GM23338 (cell line): ENCODE measurements at regions not wholly inside any gene's neighbourhood (a gene's known extent, or its start where the extent isn't known, plus 50 kb on each side); places are given as distances from the start of the nearest gene placed in this dataset.

ENCODE experiments used
- ATAC-seq: fragments of 200-7000 bp; cut with Tn5 transposase; 3 replicates; pipeline ENCODE4 v1.9.1; 2020
- DNase-seq: peaks from one replicate; pipeline ENCODE4 v3.0.0-alpha.2; 2015; ENCODE audit warnings: low spot score
- H2AFZ ChIP-seq: fragments of 200-600 bp; sonication (generic); 2 replicates; pipeline ENCODE4 v1.8.0; 2016; ENCODE audit warnings: antibody characterized with exemption, mild to moderate bottlenecking, moderate library complexity
- H3F3A ChIP-seq: fragments of 200-600 bp; sonication (generic); replicated peaks from 2 replicates; pipeline ENCODE4 v1.8.0; 2017; ENCODE audit warnings: antibody characterized with exemption, mixed run types, low read depth
- H3K27ac ChIP-seq: fragments of 200-600 bp; sonication (generic); 2 replicates; pipeline ENCODE4 v1.6.1; 2016; ENCODE audit warnings: low read depth
- H3K27me3 ChIP-seq: fragments of 200-600 bp; sonication (generic); 2 replicates; pipeline ENCODE4 v1.8.0; 2016; ENCODE audit warnings: mild to moderate bottlenecking, mixed run types, moderate library complexity; ENCODE audit not compliant: insufficient read depth
- H3K36me3 ChIP-seq: fragments of 200-600 bp; sonication (generic); 2 replicates; pipeline ENCODE4 v1.8.0; 2016; ENCODE audit warnings: mild to moderate bottlenecking; ENCODE audit not compliant: insufficient read depth
- H3K4me1 ChIP-seq: fragments of 200-600 bp; sonication (generic); 2 replicates; pipeline ENCODE4 v1.8.0; 2016; ENCODE audit warnings: mild to moderate bottlenecking, moderate library complexity; ENCODE audit not compliant: insufficient read depth
- H3K4me2 ChIP-seq: fragments of 200-600 bp; sonication (generic); 2 replicates; pipeline ENCODE4 v1.7.1; 2017; ENCODE audit warnings: mixed run types
- H3K4me3 ChIP-seq: fragments of 200-600 bp; sonication (generic); 2 replicates; pipeline ENCODE4 v1.6.1; 2016; ENCODE audit warnings: mixed run types
- H3K79me2 ChIP-seq: fragments of 200-600 bp; sonication (generic); replicated peaks from 2 replicates; pipeline ENCODE4 v1.8.0; 2017; ENCODE audit warnings: mild to moderate bottlenecking; ENCODE audit not compliant: insufficient read depth
- H3K9me2 ChIP-seq: fragments of 200-600 bp; sonication (generic); 2 replicates; pipeline ENCODE4 v1.8.0; 2017; ENCODE audit not compliant: insufficient read depth
- H4K20me1 ChIP-seq: fragments of 200-600 bp; sonication (generic); replicated peaks from 2 replicates; pipeline ENCODE4 v1.8.0; 2017; ENCODE audit warnings: mild to moderate bottlenecking; ENCODE audit not compliant: insufficient read depth
- H3K27ac Mint-ChIP-seq: 2 replicates; pipeline ENCODE4 v1.8.0; 2020; ENCODE audit warnings: inconsistent platforms, mild to moderate bottlenecking, moderate library complexity, mixed read lengths
- H3K27me3 Mint-ChIP-seq: 3 replicates; pipeline ENCODE4 v1.8.0; 2022; ENCODE audit warnings: low read depth, mild to moderate bottlenecking, moderate library complexity, mixed read lengths, inconsistent platforms; ENCODE audit not compliant: insufficient read depth, poor library complexity
- H3K36me3 Mint-ChIP-seq: 3 replicates; pipeline ENCODE4 v1.8.0; 2021; ENCODE audit warnings: low read depth, mild to moderate bottlenecking, inconsistent platforms, moderate library complexity, mixed read lengths
- H3K4me1 Mint-ChIP-seq: 3 replicates; pipeline ENCODE4 v1.8.0; 2020; ENCODE audit warnings: mild to moderate bottlenecking, inconsistent platforms, mixed read lengths
- H3K4me3 Mint-ChIP-seq: 3 replicates; pipeline ENCODE4 v1.8.0; 2021; ENCODE audit warnings: moderate library complexity, mild to moderate bottlenecking, inconsistent platforms, mixed read lengths
- H3K9me3 Mint-ChIP-seq: 3 replicates; pipeline ENCODE4 v1.8.0; 2020; ENCODE audit warnings: moderate library complexity, mild to moderate bottlenecking, inconsistent platforms, mixed read lengths
- ETS1 ChIP-seq: IDR thresholded peaks from 2 replicates; pipeline ENCODE4 v1.6.1; 2016; ENCODE audit warnings: antibody characterized with exemption
- EZH2 ChIP-seq: fragments of 200-600 bp; sonication (generic); IDR thresholded peaks from one replicate; pipeline ENCODE4 v1.8.0; 2017; ENCODE audit warnings: antibody characterized with exemption, mild to moderate bottlenecking, low read depth; ENCODE audit not compliant: unreplicated experiment
- POLR2AphosphoS5 ChIP-seq: IDR thresholded peaks from 2 replicates; pipeline ENCODE4 v1.6.1; 2016; ENCODE audit warnings: antibody characterized with exemption, low read depth
- ZNF114 ChIP-seq: fragments of 250-450 bp; sonication (Bioruptor Pico); IDR thresholded peaks from 2 replicates; pipeline ENCODE4 v1.5.0; 2020; ENCODE audit warnings: mild to moderate bottlenecking, moderate library complexity
- ZNF462 ChIP-seq: fragments of 250-450 bp; sonication (Bioruptor Pico); IDR thresholded peaks from 2 replicates; pipeline ENCODE4 v1.5.0; 2020; ENCODE audit warnings: mild to moderate bottlenecking, moderate library complexity

GRCh38 chr4:65880594-65880993, 210.3 kb upstream of the EPHA5 start:
- H3K36me3 ChIP-seq: no peaks in the 10 kb centered on the region
- ATAC-seq: no peak
- no peak overlapping the region for H3K4me3 ChIP-seq
- Mint-ChIP-seq H3K36me3 (no peaks in the 10 kb centered on the region), H3K9me3 (no peaks in the 10 kb centered on the region), H3K4me1 (no peaks in the 10 kb centered on the region), H3K4me3 (no peak overlapping the region), H3K27me3 (no peaks in the 10 kb centered on the region), H3K27ac (no peak overlapping the region)
- no peaks in the 10 kb centered on the region for H3K27me3 ChIP-seq
- no peak for DNase-seq
- H3K27ac ChIP-seq: no peak overlapping the region
- no peaks in the 10 kb centered on the region for H3K9me2 ChIP-seq
- no peaks in the 10 kb centered on the region for H3K79me2 ChIP-seq
- H3K4me2 ChIP-seq: no peak overlapping the region
- no peak for TF ChIP-seq ZNF114 (CRISPR knock-in tag)
- no peak for TF ChIP-seq ZNF462 (CRISPR knock-in tag)
- no peak for TF ChIP-seq ETS1
- no peaks in the 10 kb centered on the region for H4K20me1 ChIP-seq
- no peak overlapping the region for H2AFZ ChIP-seq
- no peaks in the 10 kb centered on the region for H3K4me1 ChIP-seq
- H3F3A ChIP-seq: no peaks in the 10 kb centered on the region

- Mint-ChIP-seq H3K4me3 (no peak overlapping the region), H3K27me3 (no peaks in the 10 kb centered on the region), H3K4me1 (0 out of 3 replicates have a peak, but pooled peaks cover 2% of the 10 kb centered on the region), H3K9me3 (no peaks in the 10 kb centered on the region), H3K36me3 (no peaks in the 10 kb centered on the region), H3K27ac (peak overlapping the region; percentile 38; the same call in 1 of the 2 replicates)
- no peaks in the 10 kb centered on the region for H3K9me2 ChIP-seq
- no peak for DNase-seq
- no peak overlapping the region for H2AFZ ChIP-seq
- H3K4me1 ChIP-seq: no peaks in the 10 kb centered on the region
- H3K79me2 ChIP-seq: no peaks in the 10 kb centered on the region
- no peaks in the 10 kb centered on the region for H3K27me3 ChIP-seq
- no peaks in the 10 kb centered on the region for H3F3A ChIP-seq
- H3K27ac ChIP-seq: no peak overlapping the region
- H3K4me2 ChIP-seq: no peak overlapping the region
- no peaks in the 10 kb centered on the region for H4K20me1 ChIP-seq
- H3K4me3 ChIP-seq: no peak overlapping the region
- ATAC-seq: no peak
- H3K36me3 ChIP-seq: no peaks in the 10 kb centered on the region
- TF ChIP-seq POLR2AphosphoS5 (no peak), EZH2 (no peak)
Observed at GRCh38 chr4:65868096-65868824, 198.0 kb upstream of the EPHA5 start.
